ENCODE measurements at regions not wholly inside any gene's neighbourhood (a gene's known extent, or its start where the extent isn't known, plus 50 kb on each side); places are given as distances from the start of the nearest gene placed in this dataset.
"Not testable (repeated sequence)": the region's sequence is repeated elsewhere in the genome, so short reads cannot be mapped to it uniquely, and the experiment has no call there.

DNA sequence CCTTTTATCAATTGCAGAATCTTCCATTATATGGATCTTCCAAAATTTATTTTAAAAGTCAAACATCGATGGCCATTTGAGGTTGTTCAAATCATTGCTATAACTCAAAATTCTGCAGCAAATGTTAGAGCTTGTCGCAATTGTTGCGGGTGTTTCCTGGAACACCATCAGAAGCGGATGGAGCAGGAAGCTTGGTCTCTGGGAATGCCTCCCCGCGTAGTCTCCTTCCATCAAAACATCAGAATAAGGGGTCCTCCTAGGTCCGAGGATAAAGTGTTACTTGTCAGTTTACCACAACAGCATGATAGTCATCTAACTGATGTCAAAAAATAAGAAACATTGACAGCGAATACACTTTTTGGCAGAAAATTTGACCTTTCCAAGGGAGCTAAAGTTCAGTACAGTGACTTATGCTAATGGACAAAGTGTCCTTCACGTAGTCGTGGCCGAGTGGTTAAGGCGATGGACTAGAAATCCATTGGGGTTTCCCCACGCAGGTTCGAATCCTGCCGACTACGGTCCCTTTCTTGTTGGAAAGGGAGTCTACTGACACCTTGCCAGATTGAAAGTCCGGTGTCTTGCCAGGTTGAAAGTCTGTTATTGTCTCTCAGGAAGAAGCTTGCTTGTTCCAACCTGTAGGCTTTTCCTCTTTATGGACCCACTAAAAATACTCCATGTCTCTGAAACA is 59.0 kb upstream of the ZNF184 start:
- no peaks in the 10 kb centered on the region for H3K9me2 ChIP-seq (replicated peaks; ENCODE audit: low read length)
- H3K79me2 ChIP-seq (ENCODE audit: low read length), result no peaks in the 10 kb centered on the region
- H2AFZ ChIP-seq (ENCODE audit: low read length), result 0 out of 2 replicates have a peak overlapping the region, but pooled peaks have one; percentile 9
- no peaks in the 10 kb centered on the region for H3K27me3 ChIP-seq (ENCODE audit: low read length)
- no peaks in the 10 kb centered on the region for H3K9me3 ChIP-seq (ENCODE audit: low read length)
- peak overlapping the region; percentile 50; the same call in 1 of the 2 replicates for H3K4me3 ChIP-seq (ENCODE audit: low read length)
- H3K27ac ChIP-seq (ENCODE audit: low read length), result peak overlapping the region; percentile 32
- no peak overlapping the region for H3K9ac ChIP-seq (ENCODE audit: low read length)
- H4K20me1 ChIP-seq (ENCODE audit: low read length), result no peaks in the 10 kb centered on the region
- no TSS peak for BruUV-seq (replicated peaks)
- ChIA-PET CTCF (interaction anchor here (0.6 kb wide), 1 partner anchor 12 kb away, joined by 3 read pairs; no protein-coding TSS in a partner anchor), POLR2A (ENCODE audit: unreplicated experiment) (no interaction called here)
- no peaks in the 10 kb centered on the region for H3F3A ChIP-seq (ENCODE audit: low read length, unreplicated experiment)
- TF ChIP-seq EZH2 (IDR thresholded peaks at IDR 0.05; ENCODE audit: low read length, unreplicated experiment) (no peak), EZH2phosphoT487 (IDR thresholded peaks at IDR 0.05; ENCODE audit: borderline replicate concordance, low read length) (no peak)
- DNase-seq (no peak), ATAC-seq (no peak)
- peaks cover 23% of the 10 kb centered on the region for H3K4me1 ChIP-seq (ENCODE audit: insufficient read depth, low read length)
- peak overlapping the region; percentile 80 for H3K4me2 ChIP-seq (ENCODE audit: low read length)
- H3K36me3 ChIP-seq (ENCODE audit: low read depth, low read length), result no peaks in the 10 kb centered on the region
- intact Hi-C loops (cut with micrococcal nuclease), result no loop called here

DNA sequence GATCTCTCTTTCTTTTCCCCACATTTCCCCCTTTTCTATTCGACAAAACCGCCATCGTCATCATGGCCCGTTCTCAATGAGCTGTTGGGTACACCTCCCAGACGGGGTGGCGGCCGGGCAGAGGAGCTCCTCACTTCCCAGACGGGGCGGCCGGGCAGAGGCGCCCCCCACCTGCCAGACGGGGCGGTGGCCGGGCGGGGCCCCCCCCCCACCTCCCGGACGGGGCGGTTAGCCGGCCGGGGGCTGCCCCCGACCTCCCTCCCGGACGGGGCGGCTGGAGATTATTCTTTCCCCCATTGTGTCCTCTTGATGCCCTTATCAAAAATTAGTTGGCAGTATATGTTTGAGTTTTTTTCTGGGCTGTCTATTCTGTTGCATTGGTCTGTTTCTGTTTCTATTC is 56.9 kb upstream of the ZNF184 start:
- H3K27me3 ChIP-seq (ENCODE audit: low read length); CTCF ChIA-PET; H3K4me3 ChIP-seq (ENCODE audit: low read length); ATAC-seq; H3K27ac ChIP-seq (ENCODE audit: low read length); H3F3A ChIP-seq (ENCODE audit: low read length, unreplicated experiment); POLR2A ChIA-PET (ENCODE audit: unreplicated experiment); intact Hi-C loops (cut with micrococcal nuclease); H3K79me2 ChIP-seq (ENCODE audit: low read length); H3K9me3 ChIP-seq (ENCODE audit: low read length); DNase-seq; BruUV-seq (replicated peaks); H3K9ac ChIP-seq (ENCODE audit: low read length); H3K4me2 ChIP-seq (ENCODE audit: low read length); H4K20me1 ChIP-seq (ENCODE audit: low read length); H2AFZ ChIP-seq (ENCODE audit: low read length); H3K9me2 ChIP-seq (replicated peaks; ENCODE audit: low read length); H3K36me3 ChIP-seq (ENCODE audit: low read depth, low read length): not testable (repeated sequence)
- peaks cover 23% of the 10 kb centered on the region for H3K4me1 ChIP-seq (ENCODE audit: insufficient read depth, low read length)

DNA sequence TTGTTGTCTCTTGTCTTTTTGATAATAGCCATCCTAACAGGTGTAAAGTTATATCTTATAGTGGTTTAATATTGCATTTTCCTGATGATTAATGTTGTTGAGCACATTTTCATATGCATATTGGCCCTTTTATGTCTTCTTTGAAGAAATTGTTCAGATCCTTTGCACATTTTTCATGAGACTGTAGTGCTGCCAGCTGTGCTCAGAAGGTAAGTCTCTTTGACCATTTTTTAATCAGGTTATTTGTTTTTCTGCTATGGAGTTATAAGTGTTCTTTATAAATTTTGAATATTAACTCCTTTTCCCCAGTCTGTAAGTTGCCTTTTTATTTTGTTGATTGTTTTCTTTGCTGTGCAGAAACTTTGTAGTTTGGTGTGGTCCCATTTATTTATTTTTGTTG is 55.8 kb upstream of the ZNF184 start:
- BruUV-seq (replicated peaks), result no TSS peak
- H4K20me1 ChIP-seq (ENCODE audit: low read length), result no peaks in the 10 kb centered on the region
- H3F3A ChIP-seq (ENCODE audit: low read length, unreplicated experiment), result no peaks in the 10 kb centered on the region
- no peak overlapping the region for H2AFZ ChIP-seq (ENCODE audit: low read length)
- POLR2A ChIA-PET (ENCODE audit: unreplicated experiment), result no interaction called here
- no peak overlapping the region for H3K4me3 ChIP-seq (ENCODE audit: low read length)
- peaks cover 21% of the 10 kb centered on the region for H3K4me1 ChIP-seq (ENCODE audit: insufficient read depth, low read length)
- no peaks in the 10 kb centered on the region for H3K27me3 ChIP-seq (ENCODE audit: low read length)
- no peak overlapping the region for H3K4me2 ChIP-seq (ENCODE audit: low read length)
- no peak for DNase-seq
- intact Hi-C loops (cut with micrococcal nuclease), result no loop called here
- H3K79me2 ChIP-seq (ENCODE audit: low read length), result no peaks in the 10 kb centered on the region
- no peak for TF ChIP-seq EZH2phosphoT487 (IDR thresholded peaks at IDR 0.05; ENCODE audit: borderline replicate concordance, low read length)
- TF ChIP-seq, protein P1, sequence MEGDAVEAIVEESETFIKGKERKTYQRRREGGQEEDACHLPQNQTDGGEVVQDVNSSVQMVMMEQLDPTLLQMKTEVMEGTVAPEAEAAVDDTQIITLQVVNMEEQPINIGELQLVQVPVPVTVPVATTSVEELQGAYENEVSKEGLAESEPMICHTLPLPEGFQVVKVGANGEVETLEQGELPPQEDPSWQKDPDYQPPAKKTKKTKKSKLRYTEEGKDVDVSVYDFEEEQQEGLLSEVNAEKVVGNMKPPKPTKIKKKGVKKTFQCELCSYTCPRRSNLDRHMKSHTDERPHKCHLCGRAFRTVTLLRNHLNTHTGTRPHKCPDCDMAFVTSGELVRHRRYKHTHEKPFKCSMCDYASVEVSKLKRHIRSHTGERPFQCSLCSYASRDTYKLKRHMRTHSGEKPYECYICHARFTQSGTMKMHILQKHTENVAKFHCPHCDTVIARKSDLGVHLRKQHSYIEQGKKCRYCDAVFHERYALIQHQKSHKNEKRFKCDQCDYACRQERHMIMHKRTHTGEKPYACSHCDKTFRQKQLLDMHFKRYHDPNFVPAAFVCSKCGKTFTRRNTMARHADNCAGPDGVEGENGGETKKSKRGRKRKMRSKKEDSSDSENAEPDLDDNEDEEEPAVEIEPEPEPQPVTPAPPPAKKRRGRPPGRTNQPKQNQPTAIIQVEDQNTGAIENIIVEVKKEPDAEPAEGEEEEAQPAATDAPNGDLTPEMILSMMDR (conservative IDR thresholded peaks at IDR 0.05; ENCODE audit: low read depth, low read length), result no peak
- no peak for TF ChIP-seq EZH2 (IDR thresholded peaks at IDR 0.05; ENCODE audit: low read length, unreplicated experiment)
- no peak overlapping the region for H3K9ac ChIP-seq (ENCODE audit: low read length)
- H3K27ac ChIP-seq (ENCODE audit: low read length), result no peak overlapping the region
- no peaks in the 10 kb centered on the region for H3K9me3 ChIP-seq (ENCODE audit: low read length)
- no peaks in the 10 kb centered on the region for H3K36me3 ChIP-seq (ENCODE audit: low read depth, low read length)
- CTCF ChIA-PET, result no interaction called here
- no peak for ATAC-seq
- H3K9me2 ChIP-seq (replicated peaks; ENCODE audit: low read length), result no peaks in the 10 kb centered on the region

Data from PC-3 (cell line).